22Rv1 (cell line): ENCODE measurements at regions not wholly inside any gene's neighbourhood (a gene's known extent, or its start where the extent isn't known, plus 50 kb on each side); places are given as distances from the start of the nearest gene placed in this dataset.
"Not testable (repeated sequence)": the region's sequence is repeated elsewhere in the genome, so short reads cannot be mapped to it uniquely, and the experiment has no call there.

Experiments
- H3K27ac ChIP-seq: fragments of 450-650 bp; 2 replicates; pipeline ENCODE4 v1.5.1; 2017
- CTCF ChIP-seq: fragments of 450-650 bp; IDR thresholded peaks from 2 replicates; pipeline ENCODE4 v1.5.1; 2017; ENCODE audit warnings: mild to moderate bottlenecking
- ZFX ChIP-seq: fragments of 450-650 bp; IDR thresholded peaks from 2 replicates; pipeline ENCODE4 v1.6.1; 2017; ENCODE audit warnings: antibody characterized with exemption, borderline replicate concordance

GRCh38 chr5:9815051-9815450 is 184.9 kb upstream of the TAS2R1 start:
- no peak overlapping the region for H3K27ac ChIP-seq
- TF ChIP-seq ZFX (no peak), CTCF (no peak)

- no peak overlapping the region for H3K27ac ChIP-seq
- TF ChIP-seq ZFX (no peak), CTCF (no peak)
Observed at GRCh38 chr5:9813305-9813704, 183.2 kb upstream of the TAS2R1 start.

- H3K27ac ChIP-seq, result not testable (repeated sequence)
Observed at GRCh38 chr5:9807366-9807765, 177.2 kb upstream of the TAS2R1 start.

- no peak overlapping the region for H3K27ac ChIP-seq
- TF ChIP-seq ZFX (no peak), CTCF (no peak)
Observed at GRCh38 chr5:9801908-9802307, 171.8 kb upstream of the TAS2R1 start.

GRCh38 chr5:9799606-9800005 is 169.5 kb upstream of the TAS2R1 start:
- no peak overlapping the region for H3K27ac ChIP-seq
- TF ChIP-seq ZFX (no peak), CTCF (no peak)

DNA sequence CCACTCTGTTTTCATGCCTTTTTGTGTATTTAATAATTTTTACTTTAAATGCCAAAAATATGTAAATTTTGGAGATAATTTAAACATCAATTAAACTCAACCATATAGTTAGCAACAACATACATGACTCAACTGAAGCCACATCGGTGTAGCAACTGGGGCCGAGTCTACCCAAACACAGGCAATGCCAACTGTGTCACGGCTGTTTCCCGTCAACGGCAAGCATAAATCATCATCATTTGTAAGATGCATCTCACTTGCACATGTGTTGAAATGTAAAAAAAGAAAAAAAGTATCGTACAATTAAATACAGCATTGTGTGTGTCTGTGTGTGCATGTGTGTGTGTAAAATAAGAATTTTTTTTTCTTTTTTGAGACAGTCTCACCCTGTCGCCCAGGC is 160.1 kb upstream of the TAS2R1 start:
- no peak for TF ChIP-seq CTCF
- no peak for TF ChIP-seq ZFX
- no peak overlapping the region for H3K27ac ChIP-seq

DNA sequence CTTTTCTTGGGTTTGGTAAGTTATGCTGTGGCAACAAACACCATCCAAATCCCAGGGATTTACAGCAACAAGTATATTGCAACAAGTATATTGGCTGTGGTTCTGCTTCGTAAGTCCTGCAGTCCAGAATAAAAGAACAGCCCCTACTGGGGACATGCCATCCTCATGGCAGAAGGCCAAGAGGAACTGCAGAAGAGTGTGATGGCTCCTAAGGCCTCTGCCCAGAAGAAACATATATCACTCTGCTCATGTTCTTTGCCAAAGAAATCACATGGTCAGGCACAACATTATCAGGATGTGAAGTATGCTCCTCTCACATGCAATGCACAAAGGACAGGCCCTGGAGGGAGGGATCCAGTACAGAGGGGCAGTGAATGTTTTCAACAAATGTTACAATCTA is 159.6 kb upstream of the TAS2R1 start:
- no peak for TF ChIP-seq ZFX
- no peak for TF ChIP-seq CTCF
- H3K27ac ChIP-seq, result no peak overlapping the region

GRCh38 chr5:9787861-9788600 is 157.9 kb upstream of the TAS2R1 start:
- H3K27ac ChIP-seq, result no peak overlapping the region
- TF ChIP-seq CTCF, result no peak
- no peak for TF ChIP-seq ZFX
